ENCODE measurements at regions not wholly inside any gene's neighbourhood (a gene's known extent, or its start where the extent isn't known, plus 50 kb on each side); places are given as distances from the start of the nearest gene placed in this dataset.

DNA sequence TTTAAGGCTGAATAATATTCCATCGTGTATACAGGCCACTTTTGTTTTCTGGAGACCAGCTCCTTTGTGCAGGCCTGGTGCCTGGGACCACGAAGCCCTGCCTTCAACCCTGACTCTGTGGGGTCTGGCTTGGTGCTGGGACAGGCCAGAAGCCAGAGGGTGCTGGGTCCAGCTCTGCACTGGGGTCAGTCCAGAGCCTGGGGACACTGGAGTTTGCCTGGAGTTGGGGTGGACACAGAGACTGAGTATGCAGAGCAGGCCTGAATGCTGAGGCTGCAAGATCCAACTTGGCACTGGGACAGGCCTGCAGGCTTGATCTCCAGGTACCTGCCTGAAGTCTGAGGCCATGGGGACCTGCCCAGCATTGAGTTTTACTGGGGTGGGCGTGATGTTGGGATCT lies 558.8 kb upstream of the CNTNAP2 start:
- TF ChIP-seq CTCF (IDR thresholded peaks at IDR 0.05; ENCODE audit: low read depth, low read length, poor library complexity, severe bottlenecking) = no peak
- no peak for TF ChIP-seq EZH2phosphoT487 (IDR thresholded peaks at IDR 0.05; ENCODE audit: borderline replicate concordance, low read length)
